ENCODE measurements at regions not wholly inside any gene's neighbourhood (a gene's known extent, or its start where the extent isn't known, plus 50 kb on each side); places are given as distances from the start of the nearest gene placed in this dataset.

DNA sequence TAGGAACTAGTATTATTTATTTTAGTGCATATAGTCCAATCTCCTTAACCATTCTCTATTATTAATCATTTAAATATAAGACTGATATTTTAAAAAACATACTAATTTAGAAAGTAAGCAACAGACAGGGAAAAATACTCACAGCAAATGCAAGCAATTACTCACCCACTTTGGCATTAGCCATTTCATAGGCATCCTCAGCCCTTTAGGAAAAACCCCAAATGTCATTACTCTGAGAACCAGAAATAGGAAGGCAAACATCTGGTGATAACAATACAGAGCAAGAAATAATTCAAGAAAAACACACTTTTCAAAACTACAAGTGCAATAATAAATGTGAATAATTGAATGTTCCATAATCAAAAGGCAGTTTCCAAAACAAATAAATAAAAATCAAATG lies 545.1 kb downstream of the PLPP3 start:
- Mint-ChIP-seq H3K27ac (no peak overlapping the region), H3K4me3 (no peak overlapping the region), H3K4me1 (ENCODE audit: low read depth) (no peaks in the 10 kb centered on the region), H3K36me3 (ENCODE audit: insufficient read depth in 2 of 2) (peaks cover 0 to 1% of the 10 kb centered on the region in 2 donors), H3K27me3 (ENCODE audit: low read depth) (no peaks in the 10 kb centered on the region), H3K9me3 (peaks cover 4 to 8% of the 10 kb centered on the region in 2 donors)
- DNase-seq (no peak), ATAC-seq (replicated peaks in 1 of 2) (no peak)

DNA sequence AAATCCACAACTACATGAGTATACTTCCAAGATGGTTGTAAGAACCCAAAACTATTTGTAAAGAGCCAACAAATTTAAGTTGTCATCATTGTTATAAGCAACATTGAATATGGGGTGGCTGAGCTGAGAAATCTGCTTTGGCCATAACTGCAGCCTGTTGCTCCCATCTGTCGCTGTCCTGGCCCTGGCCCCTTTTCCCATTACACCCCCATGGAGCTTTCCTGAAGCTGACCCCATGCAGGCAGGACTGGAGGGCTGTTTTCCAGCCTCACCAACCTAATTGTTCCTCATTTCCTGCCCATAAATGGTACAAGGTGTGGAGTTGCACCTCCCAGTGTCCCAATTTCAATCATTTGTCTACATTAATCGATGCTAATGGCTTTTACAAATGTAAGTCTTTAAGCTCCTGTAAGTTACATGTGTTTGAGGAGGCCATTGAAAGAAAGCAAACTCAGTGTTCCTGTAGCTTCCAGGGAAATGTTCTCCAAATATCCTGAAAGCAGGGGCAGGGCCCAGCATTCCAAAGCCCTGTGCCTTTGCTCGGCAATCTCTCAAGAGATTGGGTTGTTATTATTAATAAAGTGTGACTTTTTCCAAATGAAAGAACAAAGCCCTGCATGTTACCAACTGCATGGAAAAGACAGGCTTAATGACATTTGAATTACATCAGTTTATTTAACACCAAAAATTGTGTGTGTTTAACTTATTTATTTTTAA lies 545.9 kb downstream of the PLPP3 start:
- no peaks in the 10 kb centered on the region for H3K27me3 Mint-ChIP-seq (ENCODE audit: low read depth)
- H3K9me3 Mint-ChIP-seq, result peaks cover 4% of the 10 kb centered on the region in 2 donors
- peaks cover 0 to 1% of the 10 kb centered on the region in 2 donors for H3K36me3 Mint-ChIP-seq (ENCODE audit: insufficient read depth in 2 of 2)
- H3K4me3 Mint-ChIP-seq, result no peak overlapping the region
- ATAC-seq (replicated peaks in 1 of 2), result no peak
- no peaks in the 10 kb centered on the region for H3K4me1 Mint-ChIP-seq (ENCODE audit: low read depth)
- H3K27ac Mint-ChIP-seq, result no peak overlapping the region
- DNase-seq, result no peak

DNA sequence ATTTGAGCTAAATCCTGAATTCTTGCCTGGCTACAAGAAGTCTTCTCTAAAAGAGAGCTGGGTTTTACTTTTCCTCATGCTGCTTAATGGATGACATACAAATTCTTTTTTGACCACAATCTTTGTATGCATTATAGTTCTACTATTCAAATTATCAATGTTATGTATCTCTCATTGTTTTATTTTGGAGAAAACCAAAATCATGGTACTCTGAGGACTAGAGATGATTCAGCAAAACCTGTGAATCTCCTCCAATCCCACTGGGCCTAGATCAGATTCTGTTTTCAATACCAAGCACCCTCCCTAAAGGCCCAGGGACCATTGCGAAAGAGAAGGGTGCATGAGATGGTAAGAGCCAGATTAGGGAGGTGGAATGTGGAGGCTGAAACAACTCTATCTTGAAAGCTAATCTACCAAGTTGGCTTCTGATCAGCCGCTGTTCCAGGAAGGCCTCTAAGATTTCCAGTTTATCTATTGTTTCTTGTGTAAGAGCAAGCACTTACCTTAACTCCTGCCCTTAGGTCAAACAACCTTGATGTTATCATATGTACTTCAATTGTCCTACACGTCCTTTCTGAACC lies 547.2 kb downstream of the PLPP3 start:
- DNase-seq (no peak), ATAC-seq (replicated peaks in 1 of 2) (no peak)
- H3K36me3 Mint-ChIP-seq (ENCODE audit: insufficient read depth in 2 of 2), result no peaks in the 10 kb centered on the region
- no peak overlapping the region for H3K27ac Mint-ChIP-seq
- H3K4me3 Mint-ChIP-seq, result no peak overlapping the region
- no peaks in the 10 kb centered on the region for H3K27me3 Mint-ChIP-seq (ENCODE audit: low read depth)
- no peaks in the 10 kb centered on the region for H3K9me3 Mint-ChIP-seq
- no peaks in the 10 kb centered on the region for H3K4me1 Mint-ChIP-seq (ENCODE audit: low read depth)

DNA sequence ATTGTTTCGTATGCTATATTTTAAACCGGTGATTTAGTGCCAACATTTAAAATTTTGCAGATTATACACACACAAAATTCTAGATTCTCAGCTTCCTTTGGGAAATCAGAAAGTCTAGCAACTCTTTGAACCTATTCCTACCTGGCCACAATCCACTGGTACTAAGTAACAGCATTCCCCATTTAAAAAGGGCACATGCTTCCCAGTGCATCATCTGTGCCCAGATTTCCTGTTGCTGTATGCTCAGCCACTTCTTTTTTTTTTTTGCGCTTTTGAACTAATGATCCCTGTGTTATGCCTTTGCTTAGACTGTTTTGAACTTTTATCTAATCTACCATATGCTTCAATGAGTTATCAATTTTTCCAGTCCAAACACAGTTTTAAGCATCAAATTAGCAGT lies 548.4 kb downstream of the PLPP3 start:
- no peaks in the 10 kb centered on the region for H3K4me1 Mint-ChIP-seq (ENCODE audit: low read depth)
- H3K27me3 Mint-ChIP-seq (ENCODE audit: low read depth), result no peaks in the 10 kb centered on the region
- H3K27ac Mint-ChIP-seq, result no peak overlapping the region
- ATAC-seq (replicated peaks in 1 of 2), result no peak
- no peak overlapping the region for H3K4me3 Mint-ChIP-seq
- H3K9me3 Mint-ChIP-seq, result no peaks in the 10 kb centered on the region
- no peaks in the 10 kb centered on the region for H3K36me3 Mint-ChIP-seq (ENCODE audit: insufficient read depth in 2 of 2)
- DNase-seq, result no peak

DNA sequence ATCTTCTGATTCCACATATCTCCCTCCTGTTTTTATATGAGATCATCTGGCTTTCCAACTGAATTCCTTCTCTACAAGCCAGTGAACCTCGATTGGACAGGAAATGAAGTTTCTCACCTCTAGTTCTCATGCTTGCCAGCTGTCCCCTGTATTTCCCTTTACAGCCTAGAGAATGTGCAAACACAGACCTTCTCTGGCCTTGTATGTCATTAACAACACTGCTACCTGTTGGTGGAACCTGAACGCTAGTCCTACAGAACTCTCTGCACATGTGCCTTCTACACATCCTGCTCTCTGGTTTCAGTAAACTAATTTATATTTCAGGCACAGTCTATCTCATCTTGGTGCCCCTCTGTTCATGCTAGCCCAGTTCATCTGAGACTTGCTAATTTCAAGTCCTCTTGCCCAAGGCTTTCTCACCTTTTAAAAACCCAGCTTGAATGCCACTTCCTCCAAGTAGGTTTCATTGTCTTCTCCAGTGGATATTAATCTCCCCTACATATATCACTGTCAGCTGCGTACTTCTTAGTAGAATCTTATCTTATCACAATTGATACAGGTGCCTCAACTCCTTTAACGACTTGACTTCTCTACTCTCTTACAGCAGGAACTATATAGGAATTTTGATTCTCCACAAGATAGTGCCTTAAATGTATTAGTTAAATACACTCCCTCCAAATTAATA lies 549.9 kb downstream of the PLPP3 start:
- H3K36me3 Mint-ChIP-seq (ENCODE audit: insufficient read depth in 2 of 2), result no peaks in the 10 kb centered on the region
- H3K27me3 Mint-ChIP-seq (ENCODE audit: low read depth), result no peaks in the 10 kb centered on the region
- H3K27ac Mint-ChIP-seq, result no peak overlapping the region
- no peaks in the 10 kb centered on the region for H3K4me1 Mint-ChIP-seq (ENCODE audit: low read depth)
- no peak overlapping the region for H3K4me3 Mint-ChIP-seq
- ATAC-seq (replicated peaks in 1 of 2) (no peak), DNase-seq (no peak)
- H3K9me3 Mint-ChIP-seq, result no peaks in the 10 kb centered on the region

DNA sequence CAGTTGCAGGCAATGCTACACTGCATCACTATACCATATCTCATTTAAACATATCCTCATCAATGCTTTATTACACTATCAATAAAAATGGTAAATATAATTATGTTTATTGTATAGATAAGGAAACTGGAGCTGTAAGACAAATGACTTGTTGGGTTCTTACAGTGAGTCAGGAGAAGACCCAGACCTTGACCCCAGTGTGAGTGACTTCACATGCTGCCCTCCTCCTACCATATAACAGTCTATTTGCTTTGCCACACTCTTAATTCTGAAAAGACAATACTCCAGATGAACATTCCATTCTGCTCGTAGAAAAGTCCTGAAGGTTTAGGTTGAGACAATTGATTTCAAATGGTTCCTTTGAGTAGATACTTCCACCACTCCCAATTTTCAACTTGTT lies 550.5 kb downstream of the PLPP3 start:
- Mint-ChIP-seq H3K27me3 (ENCODE audit: low read depth) (no peaks in the 10 kb centered on the region), H3K27ac (no peak overlapping the region), H3K4me3 (no peak overlapping the region), H3K36me3 (ENCODE audit: insufficient read depth in 2 of 2) (no peaks in the 10 kb centered on the region), H3K9me3 (no peaks in the 10 kb centered on the region), H3K4me1 (ENCODE audit: low read depth) (no peaks in the 10 kb centered on the region)
- ATAC-seq (replicated peaks in 1 of 2), result no peak
- no peak for DNase-seq

DNA sequence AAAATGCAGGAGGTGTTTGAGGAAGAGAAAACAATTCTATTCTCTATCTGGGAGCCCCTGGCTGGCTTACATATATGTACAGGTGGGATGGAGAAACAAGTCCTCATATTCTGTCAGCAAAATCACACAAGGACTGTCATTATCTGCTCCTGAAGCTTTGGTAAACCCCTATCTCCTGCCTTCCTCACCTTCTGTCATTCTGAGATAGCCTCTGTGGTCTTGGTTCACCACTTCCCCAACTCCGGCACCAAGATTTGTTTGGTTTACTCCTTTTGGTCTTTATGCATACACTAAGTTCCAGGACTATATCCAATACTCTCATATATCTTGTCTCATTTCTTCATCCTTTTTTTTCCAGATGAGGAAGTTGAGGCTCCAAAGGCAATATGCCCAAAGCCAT lies 551.1 kb downstream of the PLPP3 start:
- H3K4me3 Mint-ChIP-seq, result no peak overlapping the region
- peaks cover 0 to 3% of the 10 kb centered on the region in 2 donors for H3K9me3 Mint-ChIP-seq
- H3K36me3 Mint-ChIP-seq (ENCODE audit: insufficient read depth in 2 of 2), result no peaks in the 10 kb centered on the region
- DNase-seq (no peak), ATAC-seq (replicated peaks in 1 of 2) (no peak)
- no peaks in the 10 kb centered on the region for H3K4me1 Mint-ChIP-seq (ENCODE audit: low read depth)
- no peak overlapping the region for H3K27ac Mint-ChIP-seq
- no peaks in the 10 kb centered on the region for H3K27me3 Mint-ChIP-seq (ENCODE audit: low read depth)

DNA sequence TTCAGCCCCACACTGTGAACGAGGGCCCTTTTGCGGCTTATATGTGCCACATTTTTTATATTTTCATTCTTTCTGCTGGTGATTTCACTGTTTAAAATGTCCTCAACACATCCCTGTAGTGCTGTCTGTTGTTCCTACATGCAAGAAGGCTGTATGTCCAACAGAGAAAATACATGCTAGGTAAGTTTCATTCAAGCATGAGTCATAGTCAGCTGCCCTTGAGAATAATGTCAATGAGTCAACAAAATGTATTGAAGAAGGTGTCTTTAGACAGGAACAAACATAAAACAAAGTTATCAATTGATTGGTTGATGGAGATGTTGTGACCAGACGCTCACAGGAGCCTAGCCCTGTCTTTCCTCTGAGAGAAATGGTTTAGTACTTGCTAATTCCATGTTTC lies 553.4 kb downstream of the PLPP3 start:
- DNase-seq (no peak), ATAC-seq (replicated peaks in 1 of 2) (no peak)
- Mint-ChIP-seq H3K27ac (no peak overlapping the region), H3K4me3 (no peak overlapping the region), H3K36me3 (ENCODE audit: insufficient read depth in 2 of 2) (peaks cover 0 to 2% of the 10 kb centered on the region in 2 donors), H3K27me3 (ENCODE audit: low read depth) (no peaks in the 10 kb centered on the region), H3K4me1 (ENCODE audit: low read depth) (no peaks in the 10 kb centered on the region), H3K9me3 (peaks cover under 1 to 9% of the 10 kb centered on the region in 2 donors)

DNA sequence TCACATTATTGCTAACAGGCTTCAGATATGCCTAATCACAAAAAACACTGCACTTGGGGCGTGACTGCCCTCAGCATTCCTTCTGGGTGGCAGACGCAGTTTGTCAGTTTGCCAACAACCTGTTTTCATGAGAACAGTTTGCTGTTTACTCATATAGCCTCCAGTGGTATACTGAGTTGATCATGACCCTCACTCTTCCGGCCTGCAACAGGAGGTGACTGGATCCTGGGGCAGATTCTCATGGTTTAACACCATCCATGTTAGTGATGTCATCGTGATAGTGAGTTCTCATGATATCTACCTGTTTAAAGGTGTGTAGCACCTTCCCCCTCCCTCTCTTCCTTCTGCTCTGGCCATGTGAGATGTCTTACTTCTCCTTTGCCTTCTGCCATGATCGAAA lies 555.2 kb downstream of the PLPP3 start:
- Mint-ChIP-seq H3K27ac (no peak overlapping the region), H3K36me3 (ENCODE audit: insufficient read depth in 2 of 2) (peaks cover 0 to 2% of the 10 kb centered on the region in 2 donors), H3K4me1 (ENCODE audit: low read depth) (no peaks in the 10 kb centered on the region), H3K9me3 (peaks cover 6 to 16% of the 10 kb centered on the region in 2 donors), H3K27me3 (ENCODE audit: low read depth) (no peaks in the 10 kb centered on the region), H3K4me3 (no peak overlapping the region)
- ATAC-seq (replicated peaks in 1 of 2) (no peak), DNase-seq (no peak)

DNA sequence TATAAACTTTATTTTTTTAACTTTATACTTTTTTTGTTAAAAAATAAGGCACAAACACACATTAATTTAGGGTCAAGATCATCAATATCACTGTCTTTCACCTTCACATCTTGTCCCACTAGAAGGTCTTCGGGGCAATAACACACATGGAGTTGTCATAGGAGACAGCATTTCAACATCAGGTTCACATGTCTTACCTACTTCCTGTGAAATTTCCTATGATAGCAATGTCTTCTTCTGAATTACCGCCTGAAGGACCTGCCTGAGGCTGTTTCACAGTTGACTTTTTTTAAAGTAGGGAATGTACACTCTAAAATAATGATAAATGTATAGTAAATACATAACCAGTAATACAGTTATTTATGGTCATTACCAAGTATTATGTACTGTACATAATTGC lies 559.4 kb downstream of the PLPP3 start:
- no peak for DNase-seq
- no peak overlapping the region for H3K4me3 Mint-ChIP-seq
- H3K36me3 Mint-ChIP-seq (ENCODE audit: insufficient read depth in 2 of 2), result peaks cover 0 to 2% of the 10 kb centered on the region in 2 donors
- H3K9me3 Mint-ChIP-seq, result peaks cover 6 to 16% of the 10 kb centered on the region in 2 donors
- no peak for ATAC-seq (replicated peaks in 1 of 2)
- H3K27ac Mint-ChIP-seq, result no peak overlapping the region
- no peaks in the 10 kb centered on the region for H3K4me1 Mint-ChIP-seq (ENCODE audit: low read depth)
- H3K27me3 Mint-ChIP-seq (ENCODE audit: low read depth), result no peaks in the 10 kb centered on the region

DNA sequence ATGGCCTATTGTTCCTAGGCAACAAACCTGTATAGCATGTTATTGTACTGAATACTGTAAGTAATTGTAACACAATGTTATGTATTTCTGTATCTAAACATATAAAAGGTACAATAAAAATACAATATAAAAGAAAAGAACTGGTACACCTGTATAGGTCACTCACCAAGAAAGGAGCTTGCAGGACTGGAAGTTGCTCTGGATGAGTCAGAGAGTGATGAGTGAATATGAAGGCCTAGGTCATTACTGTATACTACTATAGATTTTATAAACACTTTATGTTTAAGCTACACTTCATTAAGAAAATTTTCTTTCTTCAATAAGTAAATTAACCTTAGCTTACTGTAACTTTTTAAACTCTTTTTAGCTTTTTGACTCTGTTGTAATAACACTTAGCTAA lies 559.9 kb downstream of the PLPP3 start:
- peaks cover 0 to 2% of the 10 kb centered on the region in 2 donors for H3K36me3 Mint-ChIP-seq (ENCODE audit: insufficient read depth in 2 of 2)
- no peaks in the 10 kb centered on the region for H3K4me1 Mint-ChIP-seq (ENCODE audit: low read depth)
- peaks cover 6 to 16% of the 10 kb centered on the region in 2 donors for H3K9me3 Mint-ChIP-seq
- H3K4me3 Mint-ChIP-seq, result no peak overlapping the region
- no peak overlapping the region for H3K27ac Mint-ChIP-seq
- ATAC-seq (replicated peaks in 1 of 2) (no peak), DNase-seq (no peak)
- H3K27me3 Mint-ChIP-seq (ENCODE audit: low read depth), result no peaks in the 10 kb centered on the region

DNA sequence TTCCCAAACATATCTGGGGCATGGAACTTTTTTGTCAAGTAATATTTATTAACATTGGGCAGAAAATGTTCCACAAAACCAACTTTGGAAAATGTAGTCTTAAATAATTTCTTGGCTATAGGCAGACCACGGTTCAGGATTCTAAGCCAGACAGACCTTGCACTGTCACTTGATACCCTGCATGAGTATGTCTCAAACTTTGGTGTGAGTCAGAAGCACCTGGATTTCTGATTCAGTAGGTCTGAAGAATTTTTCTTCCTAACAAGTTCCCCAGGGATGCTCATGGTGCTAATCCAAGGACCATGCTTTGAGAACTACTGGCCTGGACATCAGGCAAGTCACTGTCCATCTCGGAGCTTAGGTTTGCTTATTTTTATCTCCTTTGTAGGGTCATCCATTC lies 562.0 kb downstream of the PLPP3 start:
- no peaks in the 10 kb centered on the region for H3K4me1 Mint-ChIP-seq (ENCODE audit: low read depth)
- no peak for ATAC-seq (replicated peaks in 1 of 2)
- H3K27me3 Mint-ChIP-seq (ENCODE audit: low read depth), result no peaks in the 10 kb centered on the region
- no peak for DNase-seq
- no peak overlapping the region for H3K4me3 Mint-ChIP-seq
- peaks cover 12 to 17% of the 10 kb centered on the region in 2 donors for H3K9me3 Mint-ChIP-seq
- no peaks in the 10 kb centered on the region for H3K36me3 Mint-ChIP-seq (ENCODE audit: insufficient read depth in 2 of 2)
- H3K27ac Mint-ChIP-seq, result no peak overlapping the region

DNA sequence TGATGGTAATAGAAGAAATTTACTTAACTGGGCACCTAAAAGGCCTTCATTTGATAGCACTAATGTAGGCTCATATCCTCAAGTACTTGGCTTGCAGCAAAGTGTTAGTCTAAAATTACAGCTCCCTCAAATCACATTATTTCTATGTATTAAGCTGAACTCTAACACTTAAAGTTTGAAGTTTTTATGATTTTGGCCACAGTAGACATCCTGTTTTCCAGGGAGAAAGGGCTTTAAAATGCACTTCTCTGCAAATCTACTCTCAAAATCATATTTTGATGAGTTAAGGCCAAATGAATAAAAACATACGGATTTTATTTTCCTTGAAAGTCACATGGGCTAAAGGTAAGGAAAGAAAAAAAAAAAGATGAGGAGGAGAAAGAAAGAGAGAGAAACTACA lies 575.5 kb downstream of the PLPP3 start:
- no peak for ATAC-seq (replicated peaks in 1 of 2)
- no peak overlapping the region for H3K4me3 Mint-ChIP-seq
- no peak for DNase-seq
- H3K27me3 Mint-ChIP-seq (ENCODE audit: low read depth), result no peaks in the 10 kb centered on the region
- H3K4me1 Mint-ChIP-seq (ENCODE audit: low read depth), result no peaks in the 10 kb centered on the region
- no peak overlapping the region for H3K27ac Mint-ChIP-seq
- no peaks in the 10 kb centered on the region for H3K36me3 Mint-ChIP-seq (ENCODE audit: insufficient read depth in 2 of 2)
- peaks cover 0 to 5% of the 10 kb centered on the region in 2 donors for H3K9me3 Mint-ChIP-seq

All from activated T-cell treated with anti-CD3 and anti-CD28 coated beads, Interleukin-2, amount 50 U/mL, for 72 hours (primary cell).